ENCODE measurements at regions not wholly inside any gene's neighbourhood (a gene's known extent, or its start where the extent isn't known, plus 50 kb on each side); places are given as distances from the start of the nearest gene placed in this dataset.

DNA sequence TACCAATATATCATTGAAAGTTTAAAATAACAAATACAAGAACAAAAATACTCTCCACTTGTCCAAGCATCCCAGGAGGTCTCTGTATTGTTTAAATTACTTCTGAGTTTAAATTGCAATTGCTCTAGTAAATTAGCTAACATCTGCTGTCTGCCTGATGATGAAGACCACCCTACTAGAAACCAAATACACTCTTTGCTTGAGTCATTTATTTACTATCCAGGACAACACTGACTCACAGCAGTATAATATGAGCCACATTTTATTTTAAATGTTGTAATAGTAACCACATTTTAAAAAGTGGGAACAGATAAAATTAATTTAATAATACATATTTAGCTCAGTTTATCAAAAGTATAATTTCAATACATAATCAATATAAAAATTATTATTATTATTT is 62.9 kb upstream of the EEA1 start:
- no peak for DNase-seq
- H3K27ac Mint-ChIP-seq, result no peak overlapping the region
- H3K9me3 Mint-ChIP-seq, result peaks cover 20% of the 10 kb centered on the region
- H3K27me3 Mint-ChIP-seq (ENCODE audit: low read depth, poor library complexity), result peaks cover 4% of the 10 kb centered on the region
- peaks cover 23% of the 10 kb centered on the region for H3K4me1 Mint-ChIP-seq
- no peak overlapping the region for H3K4me3 Mint-ChIP-seq
- peaks cover 5% of the 10 kb centered on the region for H3K36me3 Mint-ChIP-seq (ENCODE audit: low read depth)
- TF ChIP-seq, protein P1, sequence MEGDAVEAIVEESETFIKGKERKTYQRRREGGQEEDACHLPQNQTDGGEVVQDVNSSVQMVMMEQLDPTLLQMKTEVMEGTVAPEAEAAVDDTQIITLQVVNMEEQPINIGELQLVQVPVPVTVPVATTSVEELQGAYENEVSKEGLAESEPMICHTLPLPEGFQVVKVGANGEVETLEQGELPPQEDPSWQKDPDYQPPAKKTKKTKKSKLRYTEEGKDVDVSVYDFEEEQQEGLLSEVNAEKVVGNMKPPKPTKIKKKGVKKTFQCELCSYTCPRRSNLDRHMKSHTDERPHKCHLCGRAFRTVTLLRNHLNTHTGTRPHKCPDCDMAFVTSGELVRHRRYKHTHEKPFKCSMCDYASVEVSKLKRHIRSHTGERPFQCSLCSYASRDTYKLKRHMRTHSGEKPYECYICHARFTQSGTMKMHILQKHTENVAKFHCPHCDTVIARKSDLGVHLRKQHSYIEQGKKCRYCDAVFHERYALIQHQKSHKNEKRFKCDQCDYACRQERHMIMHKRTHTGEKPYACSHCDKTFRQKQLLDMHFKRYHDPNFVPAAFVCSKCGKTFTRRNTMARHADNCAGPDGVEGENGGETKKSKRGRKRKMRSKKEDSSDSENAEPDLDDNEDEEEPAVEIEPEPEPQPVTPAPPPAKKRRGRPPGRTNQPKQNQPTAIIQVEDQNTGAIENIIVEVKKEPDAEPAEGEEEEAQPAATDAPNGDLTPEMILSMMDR (IDR thresholded peaks at IDR 0.05), result no peak

GRCh38 chr12:92993259-92993658 is 64.2 kb upstream of the EEA1 start:
- peaks cover 6% of the 10 kb centered on the region for H3K27me3 Mint-ChIP-seq (ENCODE audit: low read depth, poor library complexity)
- no peak overlapping the region for H3K27ac Mint-ChIP-seq
- TF ChIP-seq, protein P1 (IDR thresholded peaks at IDR 0.05), result no peak
- peaks cover 20% of the 10 kb centered on the region for H3K9me3 Mint-ChIP-seq
- H3K4me3 Mint-ChIP-seq, result no peak overlapping the region
- peaks cover 5% of the 10 kb centered on the region for H3K36me3 Mint-ChIP-seq (ENCODE audit: low read depth)
- no peak for DNase-seq
- peaks cover 12% of the 10 kb centered on the region for H3K4me1 Mint-ChIP-seq

DNA sequence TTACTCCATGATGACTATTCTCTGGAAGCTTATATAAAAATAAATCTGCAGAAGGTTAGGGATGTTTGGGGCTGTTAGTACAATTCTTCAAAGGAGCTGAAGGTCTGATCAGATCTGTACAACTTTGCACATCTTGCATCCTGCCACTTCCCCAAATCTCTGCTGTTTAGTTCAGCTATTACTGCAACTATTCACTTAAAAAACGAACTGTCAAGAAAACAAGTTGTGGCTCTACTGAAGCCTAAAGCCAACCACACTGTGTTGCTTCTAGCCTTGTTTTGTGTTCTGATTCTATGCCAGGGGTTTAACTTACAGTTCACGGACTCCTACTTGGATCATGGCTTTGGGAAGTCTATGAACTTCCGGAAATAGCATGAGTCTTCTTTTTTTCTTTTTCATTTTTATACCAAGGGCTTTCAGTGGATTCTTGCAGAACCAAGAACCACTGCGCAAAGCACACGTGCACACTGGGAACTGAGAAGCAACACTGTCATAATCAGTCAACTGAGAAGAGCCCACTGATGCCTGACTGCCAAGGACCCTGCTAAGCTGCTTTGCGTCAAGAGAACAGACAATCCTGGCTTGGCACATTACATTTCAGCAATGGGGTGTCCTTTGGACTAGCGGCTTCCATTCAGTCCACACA is 66.3 kb upstream of the EEA1 start:
- H3K27me3 Mint-ChIP-seq (ENCODE audit: low read depth, poor library complexity), result peaks cover 8% of the 10 kb centered on the region
- H3K4me1 Mint-ChIP-seq, result peaks cover 14% of the 10 kb centered on the region
- peaks cover 5% of the 10 kb centered on the region for H3K36me3 Mint-ChIP-seq (ENCODE audit: low read depth)
- no peak overlapping the region for H3K4me3 Mint-ChIP-seq
- TF ChIP-seq, protein P1 (IDR thresholded peaks at IDR 0.05), result no peak
- no peak overlapping the region for H3K27ac Mint-ChIP-seq
- no peak for DNase-seq
- H3K9me3 Mint-ChIP-seq, result peaks cover 20% of the 10 kb centered on the region

- no peak for DNase-seq
- H3K27ac Mint-ChIP-seq, result no peak overlapping the region
- no peaks in the 10 kb centered on the region for H3K9me3 Mint-ChIP-seq
These were observed 70.9 kb upstream of the EEA1 start for GRCh38 chr12:93000026-93000425.

GRCh38 chr12:93001407-93001806 is 72.3 kb upstream of the EEA1 start:
- Mint-ChIP-seq H3K36me3 (ENCODE audit: low read depth) (no peaks in the 10 kb centered on the region), H3K4me1 (peaks cover 42% of the 10 kb centered on the region), H3K27me3 (ENCODE audit: low read depth, poor library complexity) (peaks cover 8% of the 10 kb centered on the region), H3K27ac (no peak overlapping the region), H3K4me3 (no peak overlapping the region), H3K9me3 (no peaks in the 10 kb centered on the region)
- TF ChIP-seq, protein P1 (IDR thresholded peaks at IDR 0.05), result no peak
- DNase-seq, result no peak

More at GRCh38 chr12:93000026-93000425, 70.9 kb upstream of the EEA1 start:
- Mint-ChIP-seq H3K27me3 (ENCODE audit: low read depth, poor library complexity) (peaks cover 8% of the 10 kb centered on the region), H3K4me1 (peaks cover 36% of the 10 kb centered on the region), H3K36me3 (ENCODE audit: low read depth) (no peaks in the 10 kb centered on the region), H3K4me3 (no peak overlapping the region)
- TF ChIP-seq, protein P1 (IDR thresholded peaks at IDR 0.05), result no peak
